NB4 (cell line): ENCODE measurements at regions not wholly inside any gene's neighbourhood (a gene's known extent, or its start where the extent isn't known, plus 50 kb on each side); places are given as distances from the start of the nearest gene placed in this dataset.

Source experiments
- DNase-seq: peaks from one replicate; pipeline ENCODE4 v3.0.0; 2010; ENCODE audit warnings: low read depth
- H3K4me3 ChIP-seq: one replicate; pipeline ENCODE4 v1.5.1; 2011; ENCODE audit warnings: mild to moderate bottlenecking, low read depth, low read length, moderate library complexity
- MYC ChIP-seq: IDR thresholded peaks from 2 replicates; pipeline ENCODE4 v1.6.1; 2011; ENCODE audit warnings: low read depth, low read length
- POLR2A ChIP-seq: IDR thresholded peaks from 2 replicates; pipeline ENCODE4 v1.6.1; 2011; ENCODE audit warnings: mild to moderate bottlenecking; ENCODE audit not compliant: insufficient read length; ENCODE audit errors: extremely low read depth
- TF ChIP-seq, protein P1 (sequence below): IDR thresholded peaks from one replicate; pipeline ENCODE4 v1.5.1; 2012; ENCODE audit warnings: low read depth, low read length
- TF ChIP-seq, protein P2 (sequence below): IDR thresholded peaks from 2 replicates; pipeline ENCODE4 v1.6.1; 2011; ENCODE audit warnings: low read depth, low read length

DNA sequence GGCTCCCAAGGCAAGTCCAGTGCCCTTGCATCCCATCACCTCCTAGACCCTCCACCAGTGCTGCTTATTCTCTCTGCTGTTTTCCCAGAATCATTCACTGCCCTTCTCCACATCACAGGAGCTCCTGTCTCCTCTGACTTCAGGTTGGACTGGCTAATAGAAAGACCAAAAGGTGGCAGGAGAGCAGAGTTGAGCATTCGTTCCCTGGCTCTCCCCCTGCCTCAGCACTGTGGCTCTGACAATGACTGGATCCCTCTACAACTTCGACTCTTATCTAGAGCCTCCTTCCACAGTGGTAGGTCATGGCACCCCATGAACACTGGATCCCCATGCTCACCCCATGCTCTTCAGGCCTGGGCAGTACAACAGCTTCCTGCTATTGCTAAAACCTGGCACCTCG lies 243.6 kb downstream of the LRRN1 start:
- H3K4me3 ChIP-seq, result no peak overlapping the region
- DNase-seq, result no peak
- TF ChIP-seq, protein P1, sequence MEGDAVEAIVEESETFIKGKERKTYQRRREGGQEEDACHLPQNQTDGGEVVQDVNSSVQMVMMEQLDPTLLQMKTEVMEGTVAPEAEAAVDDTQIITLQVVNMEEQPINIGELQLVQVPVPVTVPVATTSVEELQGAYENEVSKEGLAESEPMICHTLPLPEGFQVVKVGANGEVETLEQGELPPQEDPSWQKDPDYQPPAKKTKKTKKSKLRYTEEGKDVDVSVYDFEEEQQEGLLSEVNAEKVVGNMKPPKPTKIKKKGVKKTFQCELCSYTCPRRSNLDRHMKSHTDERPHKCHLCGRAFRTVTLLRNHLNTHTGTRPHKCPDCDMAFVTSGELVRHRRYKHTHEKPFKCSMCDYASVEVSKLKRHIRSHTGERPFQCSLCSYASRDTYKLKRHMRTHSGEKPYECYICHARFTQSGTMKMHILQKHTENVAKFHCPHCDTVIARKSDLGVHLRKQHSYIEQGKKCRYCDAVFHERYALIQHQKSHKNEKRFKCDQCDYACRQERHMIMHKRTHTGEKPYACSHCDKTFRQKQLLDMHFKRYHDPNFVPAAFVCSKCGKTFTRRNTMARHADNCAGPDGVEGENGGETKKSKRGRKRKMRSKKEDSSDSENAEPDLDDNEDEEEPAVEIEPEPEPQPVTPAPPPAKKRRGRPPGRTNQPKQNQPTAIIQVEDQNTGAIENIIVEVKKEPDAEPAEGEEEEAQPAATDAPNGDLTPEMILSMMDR, result no peak
- TF ChIP-seq MYC (no peak), POLR2A (no peak)
- TF ChIP-seq, protein P2, sequence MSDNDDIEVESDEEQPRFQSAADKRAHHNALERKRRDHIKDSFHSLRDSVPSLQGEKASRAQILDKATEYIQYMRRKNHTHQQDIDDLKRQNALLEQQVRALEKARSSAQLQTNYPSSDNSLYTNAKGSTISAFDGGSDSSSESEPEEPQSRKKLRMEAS, result no peak

DNA sequence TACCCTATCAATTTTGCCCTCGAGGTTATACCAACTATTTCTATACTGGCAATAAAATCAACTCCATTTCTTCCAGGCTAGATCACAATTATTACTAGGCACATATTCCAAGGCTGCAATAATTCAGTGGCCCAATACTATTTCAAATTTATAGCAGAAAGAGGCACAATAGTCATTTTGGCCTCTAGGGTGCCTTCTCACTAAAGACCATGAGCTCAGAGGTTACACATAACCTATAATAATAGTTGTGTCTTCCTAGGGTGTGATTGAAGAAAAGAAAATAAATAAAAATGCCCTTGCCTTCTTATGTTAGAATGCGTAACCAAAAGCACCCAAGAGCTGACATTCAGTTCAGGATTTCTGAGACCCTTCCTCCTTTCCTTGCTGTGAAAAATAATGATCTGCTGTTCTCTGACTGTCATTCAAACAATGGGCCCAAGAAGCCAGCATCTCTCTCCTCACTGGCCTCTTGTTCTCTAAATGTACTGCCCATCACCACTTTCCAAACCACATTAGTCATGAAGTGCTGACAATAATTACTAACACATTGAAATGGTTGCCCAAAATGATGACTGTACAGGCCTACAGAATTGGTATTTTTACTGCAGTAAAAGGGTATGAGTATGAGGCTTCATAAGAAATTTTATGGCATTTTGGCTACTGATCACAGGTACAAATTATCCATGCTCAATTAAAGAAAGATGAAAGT lies 244.8 kb downstream of the LRRN1 start:
- TF ChIP-seq POLR2A, result no peak
- TF ChIP-seq MYC, result no peak
- TF ChIP-seq, protein P1, result no peak
- TF ChIP-seq, protein P2, result no peak
- no peak for DNase-seq
- H3K4me3 ChIP-seq, result no peak overlapping the region

DNA sequence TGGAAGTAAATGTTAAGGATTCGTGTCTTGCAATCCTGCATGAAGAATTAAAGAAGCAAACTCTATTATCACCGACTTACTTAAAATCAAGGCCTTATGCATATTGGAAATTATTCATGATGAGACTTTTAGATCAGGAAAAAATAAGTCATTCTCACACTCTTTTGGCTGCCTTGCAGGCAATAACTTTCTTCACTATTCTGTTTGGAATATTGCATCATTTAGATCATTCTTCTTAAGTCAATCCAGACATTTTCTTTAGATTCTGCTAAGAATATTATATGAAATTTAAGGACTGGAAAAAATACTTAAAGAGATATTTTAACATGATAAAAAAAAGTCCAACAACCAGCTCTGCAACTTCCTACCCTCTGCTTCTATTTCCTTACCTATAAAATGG lies 245.4 kb downstream of the LRRN1 start:
- H3K4me3 ChIP-seq, result no peak overlapping the region
- no peak for DNase-seq
- TF ChIP-seq, protein P2, result no peak
- TF ChIP-seq MYC (no peak), POLR2A (no peak)
- TF ChIP-seq, protein P1, result no peak

DNA sequence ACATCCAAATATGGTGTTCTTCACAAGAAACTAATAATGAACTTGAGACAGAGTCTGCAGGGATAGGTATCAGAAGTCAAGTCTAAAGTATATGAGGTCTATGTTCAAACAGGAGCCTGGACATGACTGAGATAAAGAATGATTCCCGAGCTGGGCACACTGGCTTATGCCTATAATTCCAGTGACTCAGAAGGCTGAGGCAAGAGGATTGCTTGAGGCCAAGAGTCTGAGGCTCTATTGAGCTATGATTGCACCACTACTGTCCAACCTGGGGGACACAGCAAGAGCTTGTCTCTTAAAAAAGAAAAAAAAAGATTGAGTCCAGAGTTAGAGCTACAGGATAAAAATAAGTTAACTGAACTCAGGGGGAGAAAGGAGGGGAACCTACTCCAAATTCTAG lies 246.5 kb downstream of the LRRN1 start:
- no peak overlapping the region for H3K4me3 ChIP-seq
- TF ChIP-seq POLR2A, result no peak
- TF ChIP-seq MYC, result no peak
- TF ChIP-seq, protein P2, result no peak
- TF ChIP-seq, protein P1, result no peak
- no peak for DNase-seq

DNA sequence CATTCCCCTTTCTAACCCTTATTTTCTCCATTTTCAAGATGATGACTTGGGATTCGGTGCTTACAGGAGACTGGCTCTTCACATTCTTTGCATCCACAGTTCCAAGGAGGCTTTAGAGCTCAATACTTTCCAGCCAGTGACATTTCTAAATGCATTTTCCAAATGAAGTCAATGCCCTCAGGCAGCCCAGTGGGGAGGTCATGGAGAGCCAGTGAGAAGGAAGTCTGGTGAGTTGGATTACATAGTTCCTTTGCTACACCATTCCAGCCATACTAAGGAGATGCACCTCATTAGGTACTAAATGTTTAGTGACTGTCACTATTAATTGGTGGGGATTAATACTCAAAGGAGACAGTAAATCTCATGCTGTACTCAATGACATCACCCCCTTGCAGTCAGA lies 248.1 kb downstream of the LRRN1 start:
- TF ChIP-seq MYC (no peak), POLR2A (no peak)
- TF ChIP-seq, protein P2, result no peak
- TF ChIP-seq, protein P1, result no peak
- no peak for DNase-seq
- H3K4me3 ChIP-seq, result no peak overlapping the region
